ENCODE measurements at regions not wholly inside any gene's neighbourhood (a gene's known extent, or its start where the extent isn't known, plus 50 kb on each side); places are given as distances from the start of the nearest gene placed in this dataset.

GRCh38 chr6:72553531-72554511 lies 68.0 kb upstream of the KCNQ5 start:
- in situ Hi-C loops (cut with MboI; ENCODE audit: low sequenced_read_pairs): no loop called here
- H3K79me1 ChIP-seq (ENCODE audit: low read depth in 1 of 2, low read length in 2 of 2): no peaks in the 10 kb centered on the region
- H2AK5ac ChIP-seq (ENCODE audit: low read depth, low read length): no peak overlapping the region
- no TSS peak for BruUV-seq (replicated peaks)
- H3K4me1 ChIP-seq (ENCODE audit: control insufficient read depth, insufficient read depth, low read length): peaks cover 6% of the 10 kb centered on the region; the same call in 1 of the 2 replicates
- peak overlapping the region; percentile 45; the same call in 1 of the 2 replicates for H4K5ac ChIP-seq (ENCODE audit: low read depth, low read length)
- peak overlapping the region; percentile 38; the same call in 1 of the 2 replicates for H3K18ac ChIP-seq (ENCODE audit: low read depth, low read length)
- peak overlapping the region; percentile 23; the same call in 1 of the 2 replicates for H4K91ac ChIP-seq (ENCODE audit: insufficient read depth, low read depth, low read length)
- DNase-seq: peak; percentile 93
- peak overlapping the region; percentile 64 for H3K56ac ChIP-seq (ENCODE audit: extremely low read depth, insufficient read depth, low read length)
- peak overlapping the region; percentile 66; the same call in 1 of the 2 replicates for H3K4me2 ChIP-seq (ENCODE audit: low read depth, low read length)
- H2BK20ac ChIP-seq (ENCODE audit: low read depth, low read length): peak overlapping the region; percentile 47; the same call in 1 of the 2 replicates
- no peaks in the 10 kb centered on the region for H3K9me1 ChIP-seq (ENCODE audit: insufficient read depth, low read length)
- POLR2A ChIA-PET (ENCODE audit: unreplicated experiment): no interaction called here
- H2BK15ac ChIP-seq (ENCODE audit: low read depth, low read length): no peak overlapping the region; the same call in 2 of the 3 replicates
- H2AK9ac ChIP-seq (replicated peaks; ENCODE audit: low read depth, low read length, poor library complexity): no peak overlapping the region
- dilution Hi-C loops (cut with HindIII; ENCODE audit: low sequenced_read_pairs, unreplicated experiment): no loop called here
- no peaks in the 10 kb centered on the region for H3K36me3 ChIP-seq (ENCODE audit: control insufficient read depth, insufficient read depth, low read length)
- peak overlapping the region; percentile 35; the same call in 1 of the 2 replicates for H3K23ac ChIP-seq (ENCODE audit: low read depth, low read length)
- CTCF ChIA-PET: no interaction called here
- WGBS, 2 experiments (ENCODE audit: extremely low coverage in 2 of 2, insufficient read length in 1 of 2): 0% methylated on average over 3 of the region's 7 CpGs; no CpG with 5 or more reads in 1 of the 2 experiments
- ATAC-seq (ENCODE audit: low read depth): peak; percentile 88
- H3K4me3 ChIP-seq (ENCODE audit: insufficient read depth, low read depth, low read length): no peak overlapping the region
- peak overlapping the region in 1 of 2 experiments; percentile 59; a peak in 2 of 4 replicates for H4K8ac ChIP-seq (ENCODE audit: low read depth in 2 of 2, low read length in 2 of 2)
- H4K20me1 ChIP-seq (ENCODE audit: insufficient read depth, low read length): no peaks in the 10 kb centered on the region
- intact Hi-C loops (cut with micrococcal nuclease): no loop called here
- H3K4ac ChIP-seq (ENCODE audit: low read depth, low read length): peak overlapping the region; percentile 47; the same call in 1 of the 2 replicates
- H2BK5ac ChIP-seq (ENCODE audit: low read depth, low read length, poor library complexity, severe bottlenecking): peak overlapping the region; percentile 82
- H3K9ac ChIP-seq (ENCODE audit: low read depth, low read length): no peak overlapping the region
- no peak overlapping the region for H2AFZ ChIP-seq (replicated peaks; ENCODE audit: low read length, poor library complexity)
- H3K9me3 ChIP-seq (ENCODE audit: control insufficient read depth, insufficient read depth, low read length): no peaks in the 10 kb centered on the region
- peak overlapping the region; percentile 73 for H2BK120ac ChIP-seq (ENCODE audit: low read depth, low read length)
- H3K27me3 ChIP-seq (ENCODE audit: control insufficient read depth, insufficient read depth, low read length): no peaks in the 10 kb centered on the region
- H3K27ac ChIP-seq (ENCODE audit: insufficient read depth, low read length): no peak overlapping the region
- no peak overlapping the region for H3K14ac ChIP-seq (replicated peaks; ENCODE audit: low read depth, low read length)
- TF ChIP-seq CHD1 (IDR thresholded peaks at IDR 0.05; ENCODE audit: low read depth, low read length) (no peak), RFX5 (IDR thresholded peaks at IDR 0.05; ENCODE audit: low read depth, low read length) (peak; percentile 40; the same call in 1 of the 2 replicates), MXI1 (IDR thresholded peaks at IDR 0.05; ENCODE audit: borderline replicate concordance, low read depth, low read length) (no peak), SMC3 (IDR thresholded peaks at IDR 0.05; ENCODE audit: low read depth, low read length) (no peak), RAD21 (IDR thresholded peaks at IDR 0.05; ENCODE audit: low read length) (no peak), FOS (IDR thresholded peaks at IDR 0.05; ENCODE audit: low read depth, low read length) (peak; percentile 65), MAFK (IDR thresholded peaks at IDR 0.05; ENCODE audit: low read depth, low read length) (peak; percentile 1; the same call in 1 of the 2 replicates), MAZ (IDR thresholded peaks at IDR 0.05; ENCODE audit: borderline replicate concordance, low read depth, low read length) (no peak), USF2 (IDR thresholded peaks at IDR 0.05; ENCODE audit: low read depth, low read length) (no peak), POLR2A (IDR thresholded peaks at IDR 0.05; ENCODE audit: low read depth, low read length) (no peak), RCOR1 (IDR thresholded peaks at IDR 0.05; ENCODE audit: insufficient replicate concordance, low read length) (no peak)
- TF ChIP-seq, protein P1, sequence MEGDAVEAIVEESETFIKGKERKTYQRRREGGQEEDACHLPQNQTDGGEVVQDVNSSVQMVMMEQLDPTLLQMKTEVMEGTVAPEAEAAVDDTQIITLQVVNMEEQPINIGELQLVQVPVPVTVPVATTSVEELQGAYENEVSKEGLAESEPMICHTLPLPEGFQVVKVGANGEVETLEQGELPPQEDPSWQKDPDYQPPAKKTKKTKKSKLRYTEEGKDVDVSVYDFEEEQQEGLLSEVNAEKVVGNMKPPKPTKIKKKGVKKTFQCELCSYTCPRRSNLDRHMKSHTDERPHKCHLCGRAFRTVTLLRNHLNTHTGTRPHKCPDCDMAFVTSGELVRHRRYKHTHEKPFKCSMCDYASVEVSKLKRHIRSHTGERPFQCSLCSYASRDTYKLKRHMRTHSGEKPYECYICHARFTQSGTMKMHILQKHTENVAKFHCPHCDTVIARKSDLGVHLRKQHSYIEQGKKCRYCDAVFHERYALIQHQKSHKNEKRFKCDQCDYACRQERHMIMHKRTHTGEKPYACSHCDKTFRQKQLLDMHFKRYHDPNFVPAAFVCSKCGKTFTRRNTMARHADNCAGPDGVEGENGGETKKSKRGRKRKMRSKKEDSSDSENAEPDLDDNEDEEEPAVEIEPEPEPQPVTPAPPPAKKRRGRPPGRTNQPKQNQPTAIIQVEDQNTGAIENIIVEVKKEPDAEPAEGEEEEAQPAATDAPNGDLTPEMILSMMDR (conservative IDR thresholded peaks at IDR 0.05; ENCODE audit: low read depth, low read length): no peak
- TF ChIP-seq, protein P2, sequence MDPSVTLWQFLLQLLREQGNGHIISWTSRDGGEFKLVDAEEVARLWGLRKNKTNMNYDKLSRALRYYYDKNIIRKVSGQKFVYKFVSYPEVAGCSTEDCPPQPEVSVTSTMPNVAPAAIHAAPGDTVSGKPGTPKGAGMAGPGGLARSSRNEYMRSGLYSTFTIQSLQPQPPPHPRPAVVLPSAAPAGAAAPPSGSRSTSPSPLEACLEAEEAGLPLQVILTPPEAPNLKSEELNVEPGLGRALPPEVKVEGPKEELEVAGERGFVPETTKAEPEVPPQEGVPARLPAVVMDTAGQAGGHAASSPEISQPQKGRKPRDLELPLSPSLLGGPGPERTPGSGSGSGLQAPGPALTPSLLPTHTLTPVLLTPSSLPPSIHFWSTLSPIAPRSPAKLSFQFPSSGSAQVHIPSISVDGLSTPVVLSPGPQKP (IDR thresholded peaks at IDR 0.05; ENCODE audit: borderline replicate concordance, low read depth, low read length): no peak
